Medulla oblongata (tissue), 1 donor: ENCODE measurements at regions not wholly inside any gene's neighbourhood (a gene's known extent, or its start where the extent isn't known, plus 50 kb on each side); places are given as distances from the start of the nearest gene placed in this dataset.
"Not testable (repeated sequence)": the region's sequence is repeated elsewhere in the genome, so short reads cannot be mapped to it uniquely, and the experiment has no call there.

Source experiments
- DNase-seq: peaks from one replicate; pipeline ENCODE4 v3.0.0-alpha.2; 2015; ENCODE audit errors: extremely low spot score

DNA sequence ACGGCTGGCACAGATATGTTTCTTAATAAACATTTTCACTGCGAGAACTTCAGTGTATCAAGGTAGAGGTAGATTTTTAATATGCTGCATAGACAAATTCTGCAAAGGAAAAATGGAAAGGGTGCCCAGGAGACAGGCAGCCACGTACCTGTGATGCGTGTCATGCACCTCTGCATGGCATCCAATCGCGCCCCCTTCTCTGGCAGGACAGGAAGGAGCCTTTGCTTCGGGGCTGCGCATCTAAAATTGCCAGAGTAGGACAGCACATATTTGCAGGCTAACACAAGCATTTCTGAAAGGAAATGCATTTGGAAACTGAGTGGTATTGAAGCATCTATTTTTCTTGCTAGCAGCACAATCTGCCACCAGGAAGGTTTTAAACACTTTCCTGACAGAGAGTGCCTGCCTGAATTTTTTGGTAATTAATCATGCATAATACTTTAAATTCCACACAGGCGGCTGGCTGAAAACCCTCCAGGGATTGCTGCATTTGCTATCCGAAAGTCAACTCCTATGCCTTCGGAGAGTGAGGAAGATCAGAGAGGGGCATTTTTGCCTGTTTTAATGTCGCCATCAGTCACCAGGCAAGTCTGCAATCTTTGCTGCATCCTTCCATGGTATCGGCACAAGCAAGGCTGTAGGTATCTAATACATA is 165.1 kb upstream of the ATP10A start:
- no peak for DNase-seq

DNA sequence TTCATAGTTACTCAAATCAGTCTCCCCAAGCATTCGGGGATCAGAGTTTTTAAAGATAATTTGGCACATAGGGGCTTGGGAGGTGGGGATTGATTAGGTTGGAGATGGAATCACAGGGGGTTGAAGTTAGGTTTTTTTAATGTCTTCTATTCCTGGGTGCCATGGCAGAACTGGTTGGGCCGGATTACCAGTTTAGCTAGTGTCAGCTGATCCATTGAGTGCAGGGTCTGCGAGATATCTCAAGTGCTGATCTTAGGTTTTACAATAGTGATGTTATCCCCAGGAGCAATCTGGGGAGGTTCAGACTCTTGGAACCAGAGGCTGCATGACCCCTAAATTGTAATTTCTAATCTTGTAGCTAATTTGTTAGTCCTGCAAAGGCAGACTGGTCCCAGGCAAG is 163.5 kb upstream of the ATP10A start:
- not testable (repeated sequence) for DNase-seq

DNA sequence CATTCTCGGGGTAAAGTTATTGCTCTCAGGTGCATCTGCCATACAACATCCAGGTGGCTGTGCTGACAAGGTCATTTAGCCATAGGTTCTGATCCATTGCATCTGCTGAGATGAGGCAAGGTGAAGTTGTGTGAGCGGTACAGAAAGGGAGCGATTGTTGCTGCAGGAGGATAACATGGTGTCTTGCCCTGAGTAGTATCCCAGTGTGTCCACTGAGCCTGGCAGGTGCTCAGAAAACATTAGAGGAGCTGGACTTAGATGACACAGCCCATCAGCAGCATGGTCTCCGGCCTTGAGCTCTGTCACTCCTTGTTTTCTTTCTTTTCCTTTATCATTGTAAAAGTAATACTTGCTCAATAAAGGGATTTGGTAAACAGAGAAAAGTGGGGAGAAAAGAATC is 161.1 kb upstream of the ATP10A start:
- no peak for DNase-seq

DNA sequence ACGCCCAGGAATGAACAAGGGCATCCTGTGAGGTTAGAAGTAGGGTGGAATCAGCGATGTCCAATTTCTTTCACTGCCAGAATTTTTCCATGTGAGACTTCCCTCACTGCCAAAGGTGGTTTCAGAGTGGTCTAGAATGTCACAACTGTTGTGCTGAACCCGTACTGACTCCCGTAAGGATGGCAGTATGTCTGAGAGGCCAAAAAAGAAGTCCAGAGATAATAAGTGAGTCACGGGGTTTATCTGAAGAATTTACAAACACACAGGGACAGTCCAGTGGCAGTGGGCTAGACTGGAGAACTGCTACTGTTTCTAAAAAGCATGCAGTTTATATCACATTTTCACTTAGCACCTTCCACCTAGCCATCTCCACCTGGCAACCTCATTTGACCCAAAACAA is 160.6 kb upstream of the ATP10A start:
- DNase-seq = no peak

DNA sequence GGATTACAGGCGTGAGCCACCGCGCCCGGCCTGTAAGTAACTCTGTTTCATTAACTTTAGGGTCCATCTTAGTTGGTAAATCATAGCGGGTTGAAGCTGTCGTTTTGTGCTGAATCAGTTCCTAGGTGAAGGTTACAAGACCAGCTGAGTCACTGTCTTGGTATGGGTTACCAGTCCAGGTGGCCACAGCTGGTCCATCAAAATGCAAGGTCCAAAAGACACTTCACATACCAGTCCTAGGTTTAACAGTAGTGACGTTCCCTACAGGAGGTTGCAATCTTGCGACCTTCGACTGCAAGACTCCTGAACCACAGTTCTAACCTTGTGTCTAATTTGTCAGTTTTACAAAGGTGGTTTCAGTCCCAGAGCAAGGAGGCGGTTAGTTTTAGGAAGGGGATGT is 160.1 kb upstream of the ATP10A start:
- DNase-seq = no peak

DNA sequence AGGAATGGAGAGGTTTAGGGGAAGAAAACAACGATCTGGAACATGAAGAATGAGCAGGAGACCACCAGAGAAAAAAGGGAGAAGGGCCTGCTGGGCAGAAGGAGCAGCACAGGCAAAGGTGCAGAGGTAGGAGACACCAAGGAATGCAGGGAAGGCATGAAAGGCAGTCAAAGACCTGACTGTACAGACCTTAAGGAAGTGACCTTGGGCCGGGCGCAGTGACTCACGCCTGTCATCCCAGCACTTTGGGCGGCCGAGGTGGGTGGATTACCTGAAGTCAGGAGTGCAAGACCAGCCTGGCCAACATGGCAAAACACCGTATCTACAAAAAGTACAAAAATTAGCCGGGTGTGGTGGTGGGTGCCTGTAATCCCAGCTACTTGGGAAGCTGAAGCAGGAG is 157.7 kb upstream of the ATP10A start:
- DNase-seq = no peak

DNA sequence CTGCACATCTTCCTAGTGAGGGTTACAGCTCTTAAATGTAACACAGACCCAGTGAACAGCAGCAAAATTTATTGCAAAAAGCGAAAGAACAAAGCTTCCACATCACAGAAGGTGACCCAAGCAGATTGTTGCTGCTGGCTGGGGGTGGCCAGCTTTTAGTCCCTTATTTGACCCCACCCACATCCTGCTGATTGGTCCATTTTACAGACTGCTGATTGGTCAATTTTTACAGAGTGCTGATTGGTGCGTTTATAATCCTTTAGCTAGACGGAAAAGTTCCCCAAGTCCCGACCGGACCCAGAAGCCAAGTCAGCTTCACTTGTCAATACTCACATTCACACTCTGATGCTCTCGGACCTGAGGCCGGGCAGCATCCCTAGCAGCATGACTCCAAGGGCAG is 154.5 kb upstream of the ATP10A start:
- no peak for DNase-seq

DNA sequence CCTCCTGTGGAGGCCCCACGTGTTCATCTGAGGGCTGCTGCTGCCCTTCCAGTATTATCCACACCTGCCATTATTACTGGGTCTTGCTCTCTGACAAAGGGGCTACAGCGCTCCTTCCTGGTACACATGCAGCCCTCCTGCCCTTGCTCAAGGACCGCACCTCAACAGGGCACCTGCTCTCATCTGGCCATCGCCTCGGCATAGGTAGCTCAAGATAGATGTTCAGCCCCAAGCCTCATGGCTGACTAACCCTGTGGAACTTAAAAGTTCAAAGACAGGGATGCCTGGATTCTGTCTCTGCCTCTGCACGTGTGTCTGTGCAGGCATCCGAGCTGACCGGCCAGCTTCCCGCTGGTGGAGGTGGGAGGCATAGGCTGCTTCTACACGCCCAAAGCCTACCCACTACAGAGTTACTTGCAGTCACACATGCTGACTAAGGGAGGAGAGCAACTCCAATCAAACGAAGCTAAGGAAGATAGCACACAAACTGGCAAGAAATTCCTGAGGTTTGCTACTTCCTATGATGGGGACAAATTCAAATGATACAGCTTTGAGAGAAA is 152.5 kb upstream of the ATP10A start:
- DNase-seq = no peak

DNA sequence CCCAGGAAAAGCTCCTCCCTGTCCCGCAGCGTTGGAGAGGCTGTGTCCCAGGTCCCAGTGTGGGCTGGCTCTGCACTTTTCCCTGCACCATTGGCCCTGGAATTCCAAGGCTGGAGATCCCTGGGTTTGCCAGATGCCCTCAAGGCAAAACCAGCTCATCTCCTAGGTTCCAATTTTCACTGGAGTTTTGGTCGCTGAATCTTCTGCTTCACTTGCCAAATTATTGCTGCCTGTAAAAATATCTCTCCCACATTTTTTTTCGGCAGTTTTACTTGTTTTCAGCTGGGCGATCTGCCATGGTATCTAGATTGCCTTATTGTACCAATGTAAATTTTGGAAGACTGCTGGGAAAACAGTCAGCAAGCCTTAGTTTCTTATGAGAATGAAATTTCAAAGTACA is 150.9 kb upstream of the ATP10A start:
- no peak for DNase-seq

DNA sequence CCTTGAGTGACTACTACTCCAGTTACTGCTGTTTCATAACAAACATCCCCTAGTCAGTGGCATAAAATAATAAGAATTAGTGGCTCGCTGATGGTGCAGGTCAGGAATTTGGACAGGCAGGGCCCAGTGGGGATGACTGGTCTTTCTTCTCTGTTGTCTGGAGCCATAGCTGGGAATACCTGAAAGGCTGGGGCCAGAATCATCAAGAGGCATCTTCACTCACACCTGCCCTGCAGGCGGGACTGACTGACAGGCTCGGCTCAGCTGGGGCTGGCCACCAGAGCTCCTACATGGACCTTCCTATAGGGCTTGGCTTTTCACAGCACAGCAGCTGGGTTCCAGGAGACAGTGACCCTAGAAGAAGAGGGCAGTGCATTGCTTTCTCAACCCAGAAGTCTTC is 148.8 kb upstream of the ATP10A start:
- no peak for DNase-seq

DNA sequence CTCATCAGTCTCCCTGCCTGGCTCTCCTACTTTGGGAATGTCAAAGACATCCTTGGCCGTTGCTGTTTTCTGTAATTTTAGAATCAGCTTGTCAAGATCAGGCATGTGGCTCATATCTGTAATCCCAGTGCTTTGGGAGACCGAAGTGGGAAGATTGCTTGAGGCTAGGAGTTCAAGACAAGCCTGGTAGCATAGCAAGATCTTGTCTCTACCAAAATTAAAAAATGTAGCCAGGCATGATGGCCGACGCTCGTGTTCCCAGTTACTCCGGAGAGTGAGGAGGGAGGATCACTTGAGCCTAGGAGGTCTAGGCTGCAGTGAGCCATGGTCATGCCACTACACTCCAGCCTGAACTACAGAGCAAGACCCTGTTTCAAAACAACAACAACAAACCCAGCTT is 144.0 kb upstream of the ATP10A start:
- DNase-seq = no peak

DNA sequence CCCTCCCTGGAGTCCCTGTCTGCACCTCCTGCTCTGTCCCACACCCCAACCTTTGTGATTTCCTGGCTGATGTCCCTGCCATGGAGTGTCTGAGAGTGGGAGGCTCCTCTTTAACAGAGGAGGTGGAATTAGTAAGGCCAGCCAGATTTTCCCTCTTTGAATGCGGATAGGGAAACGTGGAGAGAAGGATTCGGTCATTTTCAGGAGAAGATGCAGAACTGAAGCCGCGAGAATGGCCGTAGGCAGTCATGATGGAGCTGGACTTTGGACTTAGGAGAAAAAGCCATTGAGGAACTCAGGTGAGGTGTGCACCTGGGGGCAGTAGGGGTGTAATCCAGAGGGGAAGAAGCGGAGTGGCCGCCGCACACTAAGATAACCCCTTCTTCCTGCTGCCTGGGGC is 138.1 kb upstream of the ATP10A start:
- DNase-seq = no peak

DNA sequence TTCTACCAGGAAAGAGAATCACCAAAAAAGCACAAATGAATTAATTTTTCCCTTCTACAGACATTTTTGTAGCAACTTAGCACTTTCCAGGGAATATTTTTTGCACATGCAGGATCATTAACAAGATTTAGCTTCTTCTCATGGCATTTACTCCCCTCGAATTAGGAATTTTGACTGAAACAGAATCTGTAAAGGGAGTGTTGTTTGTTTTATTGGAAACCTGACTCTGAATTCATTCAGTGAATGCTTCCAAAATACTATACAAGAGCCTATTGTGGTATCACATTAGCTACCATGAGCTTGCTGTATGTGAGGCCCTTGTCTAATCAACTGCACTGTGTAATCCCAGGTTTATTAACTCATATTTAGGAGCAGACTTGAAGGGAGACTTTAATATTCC is 130.4 kb upstream of the ATP10A start:
- no peak for DNase-seq

DNA sequence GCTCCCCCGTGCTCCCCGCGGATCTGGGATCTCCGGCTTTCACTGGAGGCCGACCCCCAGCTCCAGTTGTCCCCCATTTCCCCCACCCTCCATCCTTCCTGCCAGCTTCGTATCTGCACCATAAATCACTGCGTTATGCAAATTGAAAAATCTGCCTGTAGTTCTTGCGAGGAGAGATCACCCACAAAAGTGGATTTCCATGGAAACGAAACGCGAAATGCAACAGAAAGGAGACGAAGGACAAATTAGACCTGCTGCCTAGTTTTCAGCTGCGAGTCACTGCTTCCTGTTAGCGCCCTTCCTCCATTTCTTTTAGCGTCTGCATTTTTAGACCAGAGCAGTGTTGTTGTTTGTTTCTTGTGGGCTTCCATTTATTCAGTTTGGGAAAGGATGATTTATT is 127.1 kb upstream of the ATP10A start:
- DNase-seq = no peak

DNA sequence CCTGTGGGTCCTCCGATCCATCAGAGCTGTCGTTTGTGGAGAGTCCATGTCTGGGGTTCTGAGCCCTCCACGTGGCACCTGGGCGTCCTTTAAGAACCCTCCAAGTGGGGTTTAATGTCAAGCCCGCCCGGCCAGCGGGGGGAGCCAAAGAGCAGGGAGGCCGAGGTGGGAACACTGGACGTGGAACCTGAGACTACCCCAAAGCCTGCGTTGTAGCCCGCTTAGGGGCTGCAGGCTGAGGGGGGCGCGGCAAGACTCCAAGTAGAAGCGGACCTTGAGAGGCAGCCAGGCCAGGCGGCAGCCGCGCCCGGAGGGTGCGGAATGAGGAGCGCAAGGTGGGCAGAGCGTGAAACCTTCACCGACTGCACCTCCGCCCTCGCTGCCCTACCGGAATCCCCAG is 126.2 kb upstream of the ATP10A start:
- no peak for DNase-seq

DNA sequence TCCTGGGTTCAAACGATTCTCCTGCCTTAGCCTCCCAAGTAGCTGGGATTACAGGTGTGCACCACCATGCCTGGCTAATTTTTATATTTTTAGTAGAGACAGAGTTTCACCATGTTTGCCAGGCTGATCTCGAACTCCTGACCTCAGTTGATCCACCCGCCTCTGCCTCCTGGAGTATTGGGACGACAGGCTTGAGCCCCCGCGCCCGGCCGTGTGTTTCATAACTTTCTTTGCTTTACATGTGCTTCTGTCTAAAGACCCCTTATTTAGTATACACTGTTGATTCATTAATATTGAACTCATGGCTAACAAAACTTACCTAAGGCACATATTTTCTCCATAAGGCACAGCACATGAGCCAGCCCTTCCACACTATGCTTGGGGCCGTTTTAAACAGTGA is 125.6 kb upstream of the ATP10A start:
- not testable (repeated sequence) for DNase-seq

DNA sequence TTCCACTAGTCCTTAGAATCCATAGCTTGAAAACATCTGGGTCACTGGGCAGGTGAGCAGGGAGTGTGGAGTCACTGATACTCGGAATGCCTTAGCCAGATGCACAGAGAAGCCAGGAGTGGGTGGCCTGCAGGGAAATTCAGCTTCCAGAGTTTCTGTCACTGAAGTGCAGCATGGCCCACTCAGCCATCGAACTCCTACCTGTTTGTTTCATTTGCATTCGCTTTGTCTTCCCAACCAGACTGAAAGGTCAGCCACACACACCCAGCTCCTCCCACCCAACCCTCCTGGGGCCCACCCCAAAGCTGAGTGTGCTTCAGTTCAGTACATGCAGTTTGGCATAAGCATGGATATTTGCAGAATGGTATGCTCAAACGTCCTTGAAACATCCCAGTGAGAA is 124.5 kb upstream of the ATP10A start:
- DNase-seq = no peak

DNA sequence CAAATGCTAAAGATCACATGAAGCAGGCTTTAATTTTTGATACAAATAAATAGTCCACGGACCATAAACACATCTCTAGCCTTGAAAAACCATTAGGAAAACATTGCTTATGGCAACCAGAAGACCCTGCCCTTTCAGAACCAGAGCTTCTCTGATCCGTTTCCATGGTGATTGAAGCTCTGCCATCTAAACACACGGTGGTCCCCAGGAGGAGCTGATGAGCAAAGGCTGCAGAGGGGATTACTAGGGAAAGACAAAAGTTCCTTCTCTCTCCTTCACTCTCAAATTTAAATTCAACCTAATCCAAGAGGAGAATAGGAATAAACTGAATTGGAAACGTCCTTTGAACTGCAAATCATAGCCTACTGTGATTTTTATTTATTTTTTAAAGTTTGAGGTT is 122.0 kb upstream of the ATP10A start:
- no peak for DNase-seq

DNA sequence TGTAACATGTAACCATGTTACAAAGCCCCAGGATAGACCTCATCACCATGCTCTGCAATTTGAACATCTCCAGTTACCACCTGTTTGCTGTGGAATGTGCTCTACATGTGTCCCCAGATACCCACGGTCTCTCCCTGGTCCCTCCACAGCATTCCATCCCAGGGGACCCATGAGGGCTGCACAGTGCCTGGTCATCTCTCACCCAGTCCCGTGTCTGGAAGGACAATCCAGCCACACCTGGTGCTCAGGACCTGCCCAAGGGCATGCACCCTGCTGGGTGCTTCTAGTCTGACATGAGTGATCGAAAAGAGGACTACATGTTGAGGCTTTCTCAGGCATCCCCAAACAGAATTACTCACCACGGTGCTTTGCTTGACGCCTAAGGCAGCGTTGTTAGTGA is 119.6 kb upstream of the ATP10A start:
- DNase-seq = no peak

DNA sequence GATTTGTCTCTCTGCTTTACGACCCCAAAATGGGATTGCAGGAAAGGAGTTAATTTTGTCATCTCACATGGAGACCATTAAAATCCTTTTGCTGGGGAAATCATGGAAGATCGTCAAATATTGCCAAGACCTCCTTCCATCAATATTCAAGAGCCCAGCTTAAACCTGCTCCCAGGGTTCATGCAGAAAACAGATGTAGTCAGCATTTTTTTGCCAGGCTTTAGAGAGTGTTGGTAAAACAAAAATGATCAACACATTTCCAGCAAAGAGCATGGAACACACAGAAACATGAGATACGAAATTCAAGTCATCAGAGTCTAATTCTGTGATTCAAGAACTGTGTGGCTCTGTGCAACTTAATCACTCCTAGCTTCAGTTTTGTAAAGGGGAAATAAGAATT is 118.0 kb upstream of the ATP10A start:
- no peak for DNase-seq

DNA sequence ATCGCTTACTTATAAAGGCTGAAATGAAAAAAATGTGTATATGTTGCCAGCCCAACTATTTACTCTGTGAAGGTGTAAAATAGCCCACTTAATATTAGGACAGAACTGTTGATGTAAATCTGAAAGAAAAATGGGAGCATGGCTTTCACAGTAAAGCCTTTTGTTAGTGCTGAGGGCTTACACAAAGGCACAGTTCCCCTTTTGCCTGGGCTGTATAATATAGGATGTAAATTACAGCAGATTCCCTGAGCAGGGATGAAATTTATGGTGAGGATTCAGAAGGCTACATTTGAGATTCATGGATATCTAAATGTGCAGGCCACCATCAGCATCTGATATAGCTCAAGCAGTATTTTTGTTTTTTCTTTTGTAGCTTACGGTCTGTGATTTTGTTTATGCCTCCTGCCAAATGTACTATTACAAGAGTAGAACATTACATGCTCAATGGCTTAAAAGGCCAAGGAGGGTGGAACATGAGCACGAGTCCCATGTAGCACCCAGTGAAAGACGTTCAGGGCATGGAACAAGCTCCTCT is 109.1 kb upstream of the ATP10A start:
- DNase-seq = no peak

DNA sequence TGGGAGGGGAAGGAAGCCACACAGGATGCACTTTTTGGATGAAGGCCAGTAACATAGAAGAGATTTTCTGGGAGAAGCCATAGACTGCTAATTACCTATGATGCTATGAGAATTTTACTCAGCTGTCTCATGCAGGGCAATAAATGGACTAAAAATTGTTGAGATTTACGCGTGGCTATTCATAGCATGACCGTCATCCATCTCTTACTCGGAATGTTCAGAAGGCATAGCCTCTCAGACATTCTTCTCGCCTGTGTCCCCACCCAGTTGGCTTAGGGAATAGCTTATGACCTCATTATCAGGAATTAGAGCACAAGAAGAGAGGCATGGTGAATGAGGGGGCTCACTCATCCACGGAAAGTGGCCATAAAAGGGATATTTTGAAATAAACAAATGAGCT is 107.9 kb upstream of the ATP10A start:
- DNase-seq = no peak

DNA sequence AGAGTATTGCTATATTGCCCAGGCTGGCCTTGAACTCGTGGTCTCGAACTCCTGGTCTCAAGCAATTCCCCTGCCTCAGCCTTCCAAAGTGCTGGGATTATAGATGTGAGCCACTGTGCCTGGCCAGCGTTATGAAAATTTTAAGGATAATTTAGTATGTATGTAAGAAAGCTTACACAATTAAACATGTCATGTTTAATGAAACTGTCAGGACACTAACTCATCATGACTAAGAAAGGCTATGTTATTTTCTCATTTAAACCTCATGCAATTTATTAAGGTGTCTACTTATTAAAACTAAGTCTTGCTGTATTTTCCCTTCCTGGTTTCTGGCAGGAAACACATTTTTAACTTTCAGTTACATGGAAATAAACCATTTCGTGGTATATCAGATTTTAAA is 106.8 kb upstream of the ATP10A start:
- DNase-seq = no peak

DNA sequence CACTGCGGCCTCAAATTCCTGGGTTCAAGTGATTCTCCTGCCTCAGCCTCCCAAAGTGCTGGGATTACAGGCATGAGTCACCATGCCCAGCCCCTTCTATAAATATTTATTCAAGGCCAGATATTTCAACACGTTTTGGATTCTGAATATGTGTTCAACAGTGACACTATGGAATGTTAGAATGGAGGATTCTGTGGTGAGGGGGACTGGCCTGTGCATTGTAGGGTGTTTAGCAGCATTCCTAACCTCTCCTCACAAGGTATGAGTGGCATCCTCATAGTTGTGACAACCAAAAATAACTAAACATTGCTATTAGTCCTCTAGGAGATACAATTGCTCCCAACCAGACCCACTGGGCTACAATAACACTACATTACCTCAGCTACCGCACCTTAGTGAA is 104.0 kb upstream of the ATP10A start:
- no peak for DNase-seq
